ENCODE measurements at regions not wholly inside any gene's neighbourhood (a gene's known extent, or its start where the extent isn't known, plus 50 kb on each side); places are given as distances from the start of the nearest gene placed in this dataset.
"Not testable (repeated sequence)": the region's sequence is repeated elsewhere in the genome, so short reads cannot be mapped to it uniquely, and the experiment has no call there.

- intact Hi-C loops (cut with DNase I), result no loop called here
- DNase-seq, result no peak
- no peak for ATAC-seq
These were observed 194.1 kb upstream of the PTPRD start for GRCh38 chr9:10806868-10807267.

GRCh38 chr9:10818206-10818605 is 205.4 kb upstream of the PTPRD start:
- no peak for ATAC-seq
- no peak for DNase-seq
- intact Hi-C loops (cut with DNase I), result no loop called here

- intact Hi-C loops (cut with DNase I), result no loop called here
- ATAC-seq (no peak), DNase-seq (no peak)
These were observed 223.1 kb upstream of the PTPRD start for GRCh38 chr9:10835791-10836463.

- DNase-seq (no peak), ATAC-seq (no peak)
- intact Hi-C loops (cut with DNase I), result no loop called here
These were observed 230.3 kb upstream of the PTPRD start for GRCh38 chr9:10843151-10843550.

GRCh38 chr9:10855847-10856246 is 243.0 kb upstream of the PTPRD start:
- DNase-seq, result no peak
- intact Hi-C loops (cut with DNase I), result no loop called here
- ATAC-seq, result no peak

GRCh38 chr9:10858817-10859216 is 246.0 kb upstream of the PTPRD start:
- ATAC-seq (no peak), DNase-seq (no peak)
- intact Hi-C loops (cut with DNase I), result no loop called here

GRCh38 chr9:10863476-10863875 is 250.7 kb upstream of the PTPRD start:
- intact Hi-C loops (cut with DNase I), result no loop called here
- no peak for ATAC-seq
- no peak for DNase-seq

- DNase-seq (no peak), ATAC-seq (no peak)
- intact Hi-C loops (cut with DNase I), result no loop called here
These were observed 254.4 kb upstream of the PTPRD start for GRCh38 chr9:10867194-10867593.

GRCh38 chr9:10869687-10870086 is 256.9 kb upstream of the PTPRD start:
- intact Hi-C loops (cut with DNase I), result no loop called here
- no peak for DNase-seq
- no peak for ATAC-seq

GRCh38 chr9:10873999-10874398 is 261.2 kb upstream of the PTPRD start:
- no peak for DNase-seq
- intact Hi-C loops (cut with DNase I), result no loop called here
- no peak for ATAC-seq

- no peak for ATAC-seq
- no peak for DNase-seq
- intact Hi-C loops (cut with DNase I), result no loop called here
These were observed 262.9 kb upstream of the PTPRD start for GRCh38 chr9:10875752-10876151.

- ATAC-seq (no peak), DNase-seq (no peak)
- intact Hi-C loops (cut with DNase I), result no loop called here
These were observed 263.5 kb upstream of the PTPRD start for GRCh38 chr9:10876333-10876732.

- ATAC-seq; DNase-seq; intact Hi-C loops (cut with DNase I): not testable (repeated sequence)
These were observed 277.5 kb upstream of the PTPRD start for GRCh38 chr9:10890266-10890665.

- ATAC-seq, result no peak
- DNase-seq, result no peak
- intact Hi-C loops (cut with DNase I), result no loop called here
These were observed 286.7 kb upstream of the PTPRD start for GRCh38 chr9:10899509-10899908.

- intact Hi-C loops (cut with DNase I), result no loop called here
- ATAC-seq (no peak), DNase-seq (no peak)
These were observed 291.2 kb upstream of the PTPRD start for GRCh38 chr9:10903969-10904368.

GRCh38 chr9:10910779-10911178 is 298.0 kb upstream of the PTPRD start:
- DNase-seq (no peak), ATAC-seq (no peak)
- intact Hi-C loops (cut with DNase I), result no loop called here

GRCh38 chr9:10911373-10911772 is 298.6 kb upstream of the PTPRD start:
- no peak for ATAC-seq
- intact Hi-C loops (cut with DNase I), result no loop called here
- no peak for DNase-seq

- DNase-seq (no peak), ATAC-seq (no peak)
- intact Hi-C loops (cut with DNase I), result no loop called here
These were observed 304.2 kb upstream of the PTPRD start for GRCh38 chr9:10917001-10917400.

- DNase-seq, result no peak
- intact Hi-C loops (cut with DNase I), result no loop called here
- no peak for ATAC-seq
These were observed 308.9 kb upstream of the PTPRD start for GRCh38 chr9:10921671-10922070.

GRCh38 chr9:10925896-10926295 is 313.1 kb upstream of the PTPRD start:
- intact Hi-C loops (cut with DNase I), result no loop called here
- ATAC-seq, result no peak
- no peak for DNase-seq

GRCh38 chr9:10928372-10928771 is 315.6 kb upstream of the PTPRD start:
- DNase-seq (no peak), ATAC-seq (no peak)
- intact Hi-C loops (cut with DNase I), result no loop called here

- intact Hi-C loops (cut with DNase I), result no loop called here
- DNase-seq (no peak), ATAC-seq (no peak)
These were observed 317.3 kb upstream of the PTPRD start for GRCh38 chr9:10930081-10930480.
